Naive thymus-derived CD8-positive, alpha-beta T cell (primary cell): ENCODE measurements at regions not wholly inside any gene's neighbourhood (a gene's known extent, or its start where the extent isn't known, plus 50 kb on each side); places are given as distances from the start of the nearest gene placed in this dataset.
A peak's percentile ranks its signal among the peaks of the same experiment; 100 is the strongest.
"Not testable (repeated sequence)": the region's sequence is repeated elsewhere in the genome, so short reads cannot be mapped to it uniquely, and the experiment has no call there.

Source experiments
- ATAC-seq, 2 donors: fragments of 150-1000 bp; cut with Tn5 transposase in 1 of 2; sonication (Bioruptor Pico), chemical (Tn5 transposase) in 1 of 2; 1 replicate in 1 of 2; 2 replicates in 1 of 2; pipeline ENCODE4 v1.10.0; 2021; ENCODE audit warnings: mild to moderate bottlenecking in 2 of 2, moderate library complexity in 2 of 2
- POLR2A ChIA-PET: fragments of 350-600 bp; sonication (Branson Sonifier 250); formaldehyde crosslinking; loops from one replicate; lab custom pipeline; 2021; ENCODE audit warnings: antibody characterized with exemption; lab: Charles Lee
- DNase-seq, 10 donors: peaks; one replicate each; pipeline versions ENCODE4 v3.0.0 to v3.0.0-alpha.2; 2020 to 2022
- H3K27ac Mint-ChIP-seq, 10 donors: one replicate each; pipeline ENCODE4 v1.8.0; 2020 to 2022; ENCODE audit warnings: mild to moderate bottlenecking in 10 of 10, mixed read lengths in 10 of 10, moderate library complexity in 4 of 10, inconsistent platforms in 1 of 10
- H3K27me3 Mint-ChIP-seq, 5 donors: one replicate each; pipeline ENCODE4 v1.8.0; 2021 to 2022; ENCODE audit warnings: mixed read lengths in 5 of 5
- H3K36me3 Mint-ChIP-seq, 3 donors: one replicate each; pipeline ENCODE4 v1.8.0; 2020 to 2022; ENCODE audit warnings: mixed read lengths in 3 of 3, mild to moderate bottlenecking in 2 of 3, inconsistent platforms in 1 of 3
- H3K4me1 Mint-ChIP-seq, 4 donors: one replicate each; pipeline ENCODE4 v1.8.0; 2021 to 2022; ENCODE audit warnings: mixed read lengths in 4 of 4
- H3K4me3 Mint-ChIP-seq, 10 donors: one replicate each; pipeline ENCODE4 v1.8.0; 2020 to 2022; ENCODE audit warnings: mild to moderate bottlenecking in 10 of 10, mixed read lengths in 10 of 10, moderate library complexity in 6 of 10, inconsistent platforms in 1 of 10
- H3K9me3 Mint-ChIP-seq, 9 donors: one replicate each; pipeline ENCODE4 v1.8.0; 2020 to 2022; ENCODE audit warnings: mixed read lengths in 9 of 9, mild to moderate bottlenecking in 3 of 9, inconsistent platforms in 1 of 9, moderate library complexity in 1 of 9

DNA sequence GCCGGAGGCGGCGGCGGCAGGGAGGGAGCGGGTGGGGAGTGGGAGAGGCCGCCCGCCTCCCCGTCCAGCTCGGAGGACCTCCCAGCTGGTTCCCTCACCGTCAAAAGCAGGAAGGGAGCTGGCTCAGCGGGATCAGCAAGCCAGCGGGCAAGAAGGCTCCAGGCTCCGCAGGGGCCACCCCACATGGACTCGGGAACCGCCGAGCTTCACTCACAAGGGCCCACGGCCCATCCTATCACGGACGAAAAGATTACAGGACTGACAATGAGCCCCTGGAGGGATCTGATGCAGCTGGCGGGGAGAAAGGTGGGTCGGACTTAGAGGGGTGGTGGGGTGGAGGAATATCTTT, 86.3 kb downstream of the FAM72B start:
- peak overlapping the region in 5 of 10 donors; percentile 33 to 66 (median 38) for H3K4me3 Mint-ChIP-seq
- H3K27me3 Mint-ChIP-seq, H3K4me1 Mint-ChIP-seq, H3K36me3 Mint-ChIP-seq, H3K9me3 Mint-ChIP-seq, POLR2A ChIA-PET, ATAC-seq, H3K27ac Mint-ChIP-seq: not testable (repeated sequence)
- DNase-seq, result peak in 1 of 10 donors; percentile 61

DNA sequence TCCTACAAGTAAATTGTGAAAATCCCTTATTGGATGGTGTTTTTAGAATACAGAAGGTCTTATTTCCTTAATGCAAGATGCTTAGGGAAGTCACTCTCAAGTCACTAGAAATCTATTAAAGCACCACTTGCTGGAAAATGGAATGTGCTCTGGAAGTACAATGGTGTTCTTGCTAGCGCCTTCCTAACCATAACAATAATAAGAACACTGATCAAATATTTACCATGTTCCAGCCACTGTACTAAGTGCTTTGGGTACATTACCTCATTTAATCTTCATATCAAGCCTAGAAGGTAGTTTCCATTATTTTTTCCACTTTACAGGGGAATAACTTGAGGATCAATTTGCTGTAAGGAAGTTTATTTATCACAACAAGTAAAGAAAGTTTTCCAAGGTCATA, 75.1 kb downstream of the FAM72B start:
- H3K9me3 Mint-ChIP-seq, H3K4me3 Mint-ChIP-seq, H3K27ac Mint-ChIP-seq, H3K36me3 Mint-ChIP-seq, DNase-seq, H3K27me3 Mint-ChIP-seq, H3K4me1 Mint-ChIP-seq, ATAC-seq, POLR2A ChIA-PET: not testable (repeated sequence)

DNA sequence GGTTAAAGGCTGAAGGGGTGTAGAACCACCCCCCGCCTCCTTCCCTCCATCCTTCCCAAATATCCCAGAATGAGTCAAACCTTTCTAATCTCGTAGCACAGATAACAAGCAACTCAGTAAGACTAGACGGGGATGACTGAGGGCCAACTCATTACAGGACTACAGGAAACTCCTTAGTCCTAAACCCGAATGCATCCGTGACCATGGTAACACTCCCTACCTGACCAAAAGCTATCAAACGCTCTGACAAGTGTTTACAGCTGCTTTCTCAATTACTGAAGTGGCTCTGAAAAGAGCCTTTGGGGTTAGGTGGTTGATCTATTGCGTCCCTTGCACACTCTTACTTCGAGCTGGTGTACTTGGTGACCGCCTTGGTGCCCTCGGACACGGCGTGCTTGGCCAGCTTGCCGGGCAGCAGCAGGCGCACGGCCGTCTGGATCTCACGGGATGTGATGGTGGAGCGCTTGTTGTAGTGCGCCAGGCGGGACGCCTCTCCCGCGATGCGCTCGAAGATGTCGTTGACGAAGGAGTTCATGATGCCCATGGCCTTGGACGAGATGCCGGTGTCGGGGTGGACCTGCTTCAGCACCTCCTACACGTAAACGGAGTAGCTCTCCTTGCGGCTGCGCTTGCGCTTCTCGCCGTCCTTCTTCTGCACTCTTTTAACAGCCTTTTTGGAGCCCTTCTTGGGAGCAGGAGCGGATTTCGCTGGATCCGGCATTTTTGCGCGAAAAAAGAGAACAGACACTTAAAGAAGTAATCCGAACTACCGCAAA, 67.4 kb downstream of the FAM72B start:
- POLR2A ChIA-PET, H3K36me3 Mint-ChIP-seq, ATAC-seq, H3K9me3 Mint-ChIP-seq, H3K4me1 Mint-ChIP-seq, H3K27me3 Mint-ChIP-seq, DNase-seq, H3K27ac Mint-ChIP-seq, H3K4me3 Mint-ChIP-seq: not testable (repeated sequence)

DNA sequence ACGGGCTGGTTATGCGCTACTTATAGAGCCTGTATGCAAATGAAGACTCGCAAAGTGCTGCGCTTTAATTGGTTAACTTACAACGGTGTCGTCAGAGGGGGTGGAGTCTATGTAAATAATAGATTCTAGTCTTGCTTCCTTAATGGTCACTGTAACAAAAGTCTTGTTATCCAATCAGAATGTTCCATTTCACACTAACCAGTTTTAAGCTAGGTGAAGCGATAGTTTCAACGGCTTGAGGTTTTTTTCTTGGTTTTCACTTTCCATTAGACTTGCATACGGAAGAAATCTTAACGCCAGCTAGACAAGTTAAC, 66.9 kb downstream of the FAM72B start:
- DNase-seq, H3K27me3 Mint-ChIP-seq: not testable (repeated sequence)
- peak; percentile 80 to 81 for ATAC-seq

DNA sequence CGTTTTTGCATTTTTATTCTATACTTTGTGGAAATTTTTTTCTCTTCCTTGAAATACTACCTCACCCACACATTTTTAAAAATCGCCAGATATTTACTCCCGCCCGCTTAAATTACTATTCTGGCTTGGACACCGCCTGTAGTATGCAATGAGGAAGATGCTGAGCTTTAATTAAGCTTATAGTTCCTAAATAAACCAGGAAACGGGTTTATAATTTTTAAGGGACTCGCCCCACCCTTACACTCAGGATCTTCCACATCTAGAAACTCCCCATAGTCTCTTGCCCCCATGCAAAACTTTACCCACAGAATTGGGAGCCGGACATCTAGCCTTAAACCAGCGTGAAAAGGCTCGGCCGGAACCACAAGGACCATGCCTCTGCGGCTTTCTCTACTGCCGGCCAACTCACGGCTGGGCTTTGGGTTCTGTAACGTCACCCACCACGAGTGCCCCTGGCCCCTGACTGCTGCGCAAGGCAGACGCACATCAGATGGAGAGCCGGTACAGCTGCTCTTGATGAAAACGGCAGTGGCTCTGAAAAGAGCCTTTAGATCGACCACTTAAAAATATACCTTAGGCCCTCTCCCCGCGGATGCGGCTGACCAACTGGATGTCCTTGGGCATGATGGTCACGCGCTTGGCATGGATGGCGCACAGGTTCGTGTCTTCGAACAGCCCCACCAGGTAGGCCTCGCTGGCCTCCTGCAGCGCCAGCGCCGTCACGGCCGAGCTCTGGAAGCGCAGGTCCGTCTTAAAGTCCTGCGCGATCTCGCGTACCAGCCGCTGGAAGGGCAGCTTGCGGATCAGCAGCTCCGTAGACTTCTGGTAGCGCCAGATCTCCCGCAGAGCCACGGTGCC, 66.3 kb downstream of the FAM72B start:
- POLR2A ChIA-PET, H3K9me3 Mint-ChIP-seq, H3K27ac Mint-ChIP-seq, H3K4me1 Mint-ChIP-seq, H3K27me3 Mint-ChIP-seq, H3K36me3 Mint-ChIP-seq: not testable (repeated sequence)
- peak in 1 of 2 donors; percentile 38 for ATAC-seq
- peak overlapping the region in 8 of 10 donors; percentile 10 to 64 (median 48) for H3K4me3 Mint-ChIP-seq
- DNase-seq, result peak in 3 of 10 donors; percentile 2 to 5 (median 2)

More for the DNA sequence above, 66.9 kb downstream of the FAM72B start:
- H3K4me1 Mint-ChIP-seq, H3K9me3 Mint-ChIP-seq, H3K27ac Mint-ChIP-seq, POLR2A ChIA-PET, H3K4me3 Mint-ChIP-seq, H3K36me3 Mint-ChIP-seq: not testable (repeated sequence)
